ENCODE measurements at regions not wholly inside any gene's neighbourhood (a gene's known extent, or its start where the extent isn't known, plus 50 kb on each side); places are given as distances from the start of the nearest gene placed in this dataset.

GRCh38 chr5:16326137-16326536, 139.5 kb downstream of the ZNF622 start:
- Mint-ChIP-seq H3K36me3 (ENCODE audit: low read depth) (no peaks in the 10 kb centered on the region), H3K4me3 (no peak overlapping the region), H3K27ac (no peak overlapping the region), H3K4me1 (ENCODE audit: low read depth) (no peaks in the 10 kb centered on the region), H3K9me3 (no peaks in the 10 kb centered on the region), H3K27me3 (peaks cover 4% of the 10 kb centered on the region)
- DNase-seq, result no peak
- intact Hi-C loops (cut with micrococcal nuclease), result no loop called here
- POLR2A ChIA-PET, result no interaction called here
- no peak for ATAC-seq
- TF ChIP-seq CTCF (IDR thresholded peaks at IDR 0.05), result no peak
- CTCF ChIA-PET, result no interaction called here

- Mint-ChIP-seq H3K9me3 (no peaks in the 10 kb centered on the region), H3K36me3 (ENCODE audit: low read depth) (no peaks in the 10 kb centered on the region), H3K4me3 (no peak overlapping the region), H3K27me3 (peaks cover 6% of the 10 kb centered on the region), H3K27ac (no peak overlapping the region), H3K4me1 (ENCODE audit: low read depth) (no peaks in the 10 kb centered on the region)
- ChIA-PET CTCF (no interaction called here), POLR2A (no interaction called here)
- ATAC-seq, result no peak
- TF ChIP-seq CTCF (IDR thresholded peaks at IDR 0.05), result no peak
- no peak for DNase-seq
- intact Hi-C loops (cut with micrococcal nuclease), result no loop called here
Observed at GRCh38 chr5:16321284-16321683, 141.7 kb upstream of the MARCHF11 start.

- CTCF ChIA-PET, result no interaction called here
- H3K27me3 Mint-ChIP-seq, result peaks cover 2% of the 10 kb centered on the region
- peaks cover 2% of the 10 kb centered on the region for H3K9me3 Mint-ChIP-seq
- ATAC-seq, result no peak
- DNase-seq, result no peak
- POLR2A ChIA-PET, result no interaction called here
- H3K36me3 Mint-ChIP-seq (ENCODE audit: low read depth), result no peaks in the 10 kb centered on the region
- no peaks in the 10 kb centered on the region for H3K4me1 Mint-ChIP-seq (ENCODE audit: low read depth)
- no peak overlapping the region for H3K27ac Mint-ChIP-seq
- TF ChIP-seq CTCF (IDR thresholded peaks at IDR 0.05), result no peak
- H3K4me3 Mint-ChIP-seq, result no peak overlapping the region
- intact Hi-C loops (cut with micrococcal nuclease), result no loop called here
Observed at GRCh38 chr5:16315501-16315900, 135.9 kb upstream of the MARCHF11 start.

- H3K4me1 Mint-ChIP-seq (ENCODE audit: low read depth), result no peaks in the 10 kb centered on the region
- no peak for ATAC-seq
Observed at GRCh38 chr5:16313761-16314160, 134.2 kb upstream of the MARCHF11 start.

GRCh38 chr5:16312785-16313184, 133.2 kb upstream of the MARCHF11 start:
- peaks cover 2% of the 10 kb centered on the region for H3K9me3 Mint-ChIP-seq
- no peaks in the 10 kb centered on the region for H3K36me3 Mint-ChIP-seq (ENCODE audit: low read depth)
- DNase-seq, result no peak
- H3K27ac Mint-ChIP-seq, result no peak overlapping the region
- no peaks in the 10 kb centered on the region for H3K4me1 Mint-ChIP-seq (ENCODE audit: low read depth)
- peaks cover 1% of the 10 kb centered on the region for H3K27me3 Mint-ChIP-seq
- no peak for ATAC-seq
- intact Hi-C loops (cut with micrococcal nuclease), result no loop called here
- no peak overlapping the region for H3K4me3 Mint-ChIP-seq
- POLR2A ChIA-PET, result no interaction called here
- CTCF ChIA-PET, result no interaction called here
- no peak for TF ChIP-seq CTCF (IDR thresholded peaks at IDR 0.05)

More at GRCh38 chr5:16313761-16314160, 134.2 kb upstream of the MARCHF11 start:
- peaks cover 1% of the 10 kb centered on the region for H3K27me3 Mint-ChIP-seq
- H3K4me3 Mint-ChIP-seq, result no peak overlapping the region
- intact Hi-C loops (cut with micrococcal nuclease), result no loop called here
- no peaks in the 10 kb centered on the region for H3K36me3 Mint-ChIP-seq (ENCODE audit: low read depth)
- no peak for DNase-seq
- TF ChIP-seq CTCF (IDR thresholded peaks at IDR 0.05), result no peak
- ChIA-PET CTCF (no interaction called here), POLR2A (no interaction called here)
- H3K9me3 Mint-ChIP-seq, result peaks cover 2% of the 10 kb centered on the region
- no peak overlapping the region for H3K27ac Mint-ChIP-seq

All from activated CD8-positive, alpha-beta T cell treated with anti-CD3 and anti-CD28 coated beads for 36 hours (primary cell).